Tibial artery (tissue), 4 donors: ENCODE measurements at regions not wholly inside any gene's neighbourhood (a gene's known extent, or its start where the extent isn't known, plus 50 kb on each side); places are given as distances from the start of the nearest gene placed in this dataset.
"Not testable (repeated sequence)": the region's sequence is repeated elsewhere in the genome, so short reads cannot be mapped to it uniquely, and the experiment has no call there.

Source experiments
- DNase-seq, 2 donors: peaks; one replicate each; pipeline ENCODE4 v3.0.0-alpha.2; 2019
- H3K27ac ChIP-seq, 2 donors: fragments of 200-600 bp; sonication (generic) in 1 of 2; 1 replicate in 1 of 2; 2 replicates in 1 of 2; pipeline ENCODE4 v1.5.1; 2018 to 2019; ENCODE audit warnings: mild to moderate bottlenecking in 1 of 2
- H3K27me3 ChIP-seq, 2 donors: fragments of 200-600 bp; sonication (generic) in 1 of 2; one replicate each; pipeline versions ENCODE4 v1.5.1 to v1.6.0; 2016 to 2019
- H3K36me3 ChIP-seq, 3 donors: fragments of 200-600 bp; sonication (generic) in 2 of 3; one replicate each; pipeline ENCODE4 v1.5.1; 2016 to 2019; ENCODE audit warnings: mild to moderate bottlenecking in 2 of 3
- H3K4me1 ChIP-seq, 4 donors: fragments of 200-600 bp; sonication (generic) in 2 of 4; 1 replicate in 3 of 4; 2 replicates in 1 of 4; pipeline ENCODE4 v1.5.1; 2016 to 2019
- H3K4me3 ChIP-seq, 2 donors: fragments of 200-600 bp; sonication (generic) in 1 of 2; 1 replicate in 1 of 2; 2 replicates in 1 of 2; pipeline ENCODE4 v1.5.1; 2018 to 2019; ENCODE audit warnings: mild to moderate bottlenecking in 2 of 2
- H3K9me3 ChIP-seq, 3 donors: fragments of 200-600 bp; sonication (generic) in 1 of 3; one replicate each; pipeline ENCODE4 v1.5.1; 2016 to 2019
- intact Hi-C: fragments of 100-400 bp; cut with DNase I; formaldehyde crosslinking; loops from one replicate; pipeline ENCODE4 v1.15.0; 2023; ENCODE audit warnings: low total_unique reads
- TF ChIP-seq, protein P1 (sequence below), 2 experiments: fragments of 200-600 bp in 1 of 2; fragments of 450-650 bp in 1 of 2; IDR thresholded peaks; one replicate each; pipeline ENCODE4 v1.5.1; 2017 to 2019; ENCODE audit warnings: antibody characterized with exemption in 2 of 2, mild to moderate bottlenecking in 1 of 2, moderate library complexity in 1 of 2

- H3K27ac ChIP-seq: no peak overlapping the region
- H3K36me3 ChIP-seq: no peaks in the 10 kb centered on the region
- no peak for DNase-seq
- no peak overlapping the region for H3K4me3 ChIP-seq
- H3K9me3 ChIP-seq: peaks cover 0 to 8% (median 0%) of the 10 kb centered on the region in 3 donors
- H3K4me1 ChIP-seq: no peaks in the 10 kb centered on the region
- TF ChIP-seq, protein P1, sequence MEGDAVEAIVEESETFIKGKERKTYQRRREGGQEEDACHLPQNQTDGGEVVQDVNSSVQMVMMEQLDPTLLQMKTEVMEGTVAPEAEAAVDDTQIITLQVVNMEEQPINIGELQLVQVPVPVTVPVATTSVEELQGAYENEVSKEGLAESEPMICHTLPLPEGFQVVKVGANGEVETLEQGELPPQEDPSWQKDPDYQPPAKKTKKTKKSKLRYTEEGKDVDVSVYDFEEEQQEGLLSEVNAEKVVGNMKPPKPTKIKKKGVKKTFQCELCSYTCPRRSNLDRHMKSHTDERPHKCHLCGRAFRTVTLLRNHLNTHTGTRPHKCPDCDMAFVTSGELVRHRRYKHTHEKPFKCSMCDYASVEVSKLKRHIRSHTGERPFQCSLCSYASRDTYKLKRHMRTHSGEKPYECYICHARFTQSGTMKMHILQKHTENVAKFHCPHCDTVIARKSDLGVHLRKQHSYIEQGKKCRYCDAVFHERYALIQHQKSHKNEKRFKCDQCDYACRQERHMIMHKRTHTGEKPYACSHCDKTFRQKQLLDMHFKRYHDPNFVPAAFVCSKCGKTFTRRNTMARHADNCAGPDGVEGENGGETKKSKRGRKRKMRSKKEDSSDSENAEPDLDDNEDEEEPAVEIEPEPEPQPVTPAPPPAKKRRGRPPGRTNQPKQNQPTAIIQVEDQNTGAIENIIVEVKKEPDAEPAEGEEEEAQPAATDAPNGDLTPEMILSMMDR (IDR thresholded peaks at IDR 0.05): no peak
- no peaks in the 10 kb centered on the region for H3K27me3 ChIP-seq
- intact Hi-C loops: no loop called here
These were observed 467.4 kb downstream of the DIRAS2 start for GRCh38 chr9:90175257-90175656.

- DNase-seq: no peak
- Histone ChIP-seq H3K27me3 (no peaks in the 10 kb centered on the region), H3K4me3 (no peak overlapping the region), H3K9me3 (peaks cover 0 to 2% (median 0%) of the 10 kb centered on the region in 3 donors), H3K27ac (no peak overlapping the region), H3K36me3 (no peaks in the 10 kb centered on the region), H3K4me1 (no peaks in the 10 kb centered on the region)
- TF ChIP-seq, protein P1 (IDR thresholded peaks at IDR 0.05): no peak
- intact Hi-C loops: no loop called here
These were observed 466.8 kb downstream of the DIRAS2 start for GRCh38 chr9:90175865-90176264.

- H3K36me3 ChIP-seq: no peaks in the 10 kb centered on the region
- no peaks in the 10 kb centered on the region for H3K27me3 ChIP-seq
- DNase-seq: no peak
- H3K27ac ChIP-seq: no peak overlapping the region
- TF ChIP-seq, protein P1 (IDR thresholded peaks at IDR 0.05): no peak
- no peaks in the 10 kb centered on the region for H3K4me1 ChIP-seq
- intact Hi-C loops: no loop called here
- no peaks in the 10 kb centered on the region for H3K9me3 ChIP-seq
- H3K4me3 ChIP-seq: no peak overlapping the region
These were observed 465.7 kb downstream of the DIRAS2 start for GRCh38 chr9:90176901-90177300.

DNA sequence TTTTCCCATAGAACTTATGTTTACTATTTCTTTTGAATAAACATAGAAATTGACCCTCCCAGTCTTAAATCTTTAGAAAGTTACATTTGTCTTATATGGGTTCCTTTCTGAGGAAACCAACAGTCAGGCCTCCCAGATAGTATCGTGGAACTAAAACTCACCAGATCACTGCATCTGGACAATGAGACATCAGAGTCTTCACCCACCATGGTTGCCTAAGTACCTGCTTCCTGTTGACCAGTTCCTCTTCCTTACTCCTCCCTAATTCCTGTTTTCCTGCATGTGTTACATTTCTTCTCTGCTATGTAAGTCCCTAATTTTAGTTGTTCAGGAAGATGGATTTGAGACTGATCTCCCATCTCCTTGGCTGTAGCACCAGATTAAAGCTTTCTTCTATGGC is 462.2 kb downstream of the DIRAS2 start:
- TF ChIP-seq, protein P1 (IDR thresholded peaks at IDR 0.05): no peak
- H3K27ac ChIP-seq: no peak overlapping the region
- H3K27me3 ChIP-seq: no peaks in the 10 kb centered on the region
- intact Hi-C loops: no loop called here
- H3K36me3 ChIP-seq: no peaks in the 10 kb centered on the region
- no peaks in the 10 kb centered on the region for H3K9me3 ChIP-seq
- no peak overlapping the region for H3K4me3 ChIP-seq
- no peaks in the 10 kb centered on the region for H3K4me1 ChIP-seq
- no peak for DNase-seq

DNA sequence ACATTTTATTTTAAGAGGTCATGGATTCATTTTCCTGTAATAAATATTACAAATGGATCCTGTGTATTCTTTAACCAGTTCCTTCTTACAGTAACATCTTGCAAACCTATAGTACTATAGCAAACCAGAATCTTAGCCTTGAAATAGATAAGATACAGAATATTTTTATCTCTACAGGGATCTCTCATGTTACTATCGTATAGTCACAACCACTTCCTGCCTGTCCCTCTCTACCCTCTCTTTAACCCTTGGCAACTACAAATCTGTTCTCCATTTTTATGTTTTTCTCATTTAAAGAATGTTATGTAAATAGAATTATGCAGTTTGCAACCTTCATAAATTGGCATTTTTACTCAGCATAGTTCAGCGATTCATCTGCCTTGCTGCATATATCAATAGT is 454.0 kb downstream of the DIRAS2 start:
- no peaks in the 10 kb centered on the region for H3K36me3 ChIP-seq
- no peak for DNase-seq
- no peaks in the 10 kb centered on the region for H3K9me3 ChIP-seq
- TF ChIP-seq, protein P1 (IDR thresholded peaks at IDR 0.05): no peak
- no peak overlapping the region for H3K27ac ChIP-seq
- no peak overlapping the region for H3K4me3 ChIP-seq
- no peaks in the 10 kb centered on the region for H3K27me3 ChIP-seq
- intact Hi-C loops: no loop called here
- no peaks in the 10 kb centered on the region for H3K4me1 ChIP-seq

- Histone ChIP-seq H3K27ac (no peak overlapping the region), H3K4me3 (no peak overlapping the region), H3K36me3 (no peaks in the 10 kb centered on the region), H3K9me3 (no peaks in the 10 kb centered on the region), H3K4me1 (no peaks in the 10 kb centered on the region), H3K27me3 (no peaks in the 10 kb centered on the region)
- DNase-seq: no peak
- intact Hi-C loops: no loop called here
- TF ChIP-seq, protein P1 (IDR thresholded peaks at IDR 0.05): no peak
These were observed 453.3 kb downstream of the DIRAS2 start for GRCh38 chr9:90189306-90189705.

DNA sequence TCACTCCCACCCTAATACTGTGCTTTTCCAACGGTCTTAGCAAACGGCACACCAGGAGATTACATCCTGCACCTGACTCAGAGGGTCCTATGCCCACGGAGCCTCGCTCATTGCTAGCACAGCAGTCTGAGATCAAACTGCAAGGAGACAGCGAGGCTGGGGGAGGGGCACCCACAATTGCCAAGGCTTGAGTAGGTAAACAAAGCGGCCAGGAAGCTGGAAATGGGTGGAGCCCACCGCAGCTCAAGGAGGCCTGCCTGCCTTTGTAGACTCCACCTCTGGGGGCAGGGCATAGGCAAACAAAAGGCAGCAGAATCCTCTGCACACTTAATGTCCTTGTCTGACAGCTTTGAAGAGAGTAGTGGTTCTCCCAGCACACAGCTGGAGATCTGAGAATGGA is 450.2 kb downstream of the DIRAS2 start:
- intact Hi-C loops, H3K4me3 ChIP-seq, H3K4me1 ChIP-seq, H3K36me3 ChIP-seq, H3K27ac ChIP-seq, H3K9me3 ChIP-seq, DNase-seq, H3K27me3 ChIP-seq: not testable (repeated sequence)
